SHP77 (cell line): ENCODE measurements at regions not wholly inside any gene's neighbourhood (a gene's known extent, or its start where the extent isn't known, plus 50 kb on each side); places are given as distances from the start of the nearest gene placed in this dataset.

Experiments used
- DNase-seq, 2 experiments: peaks; one replicate each; lab custom pipeline; 2025; lab: John Stamatoyannopoulos, UW

- DNase-seq = no peak
Measured at GRCh38 chr18:42137693-42138375, 182.8 kb downstream of the PIK3C3 start.

GRCh38 chr18:42141439-42141838 is 186.4 kb downstream of the PIK3C3 start:
- DNase-seq = no peak

- DNase-seq = no peak
Measured at GRCh38 chr18:42155024-42155423, 200.0 kb downstream of the PIK3C3 start.

GRCh38 chr18:42156281-42156680 is 201.2 kb downstream of the PIK3C3 start:
- DNase-seq = no peak

GRCh38 chr18:42157420-42157819 is 202.4 kb downstream of the PIK3C3 start:
- no peak for DNase-seq

GRCh38 chr18:42157878-42158277 is 202.8 kb downstream of the PIK3C3 start:
- no peak for DNase-seq

- DNase-seq = no peak
Measured at GRCh38 chr18:42159146-42159545, 204.1 kb downstream of the PIK3C3 start.

- DNase-seq = no peak
Measured at GRCh38 chr18:42163321-42163720, 208.3 kb downstream of the PIK3C3 start.

GRCh38 chr18:42164556-42164955 is 209.5 kb downstream of the PIK3C3 start:
- no peak for DNase-seq

- no peak for DNase-seq
Measured at GRCh38 chr18:42165922-42166513, 211.0 kb downstream of the PIK3C3 start.

- no peak for DNase-seq
Measured at GRCh38 chr18:42168487-42168886, 213.5 kb downstream of the PIK3C3 start.

- DNase-seq = no peak
Measured at GRCh38 chr18:42168907-42169306, 213.9 kb downstream of the PIK3C3 start.

GRCh38 chr18:42174909-42175308 is 219.9 kb downstream of the PIK3C3 start:
- no peak for DNase-seq

GRCh38 chr18:42176599-42176998 is 221.6 kb downstream of the PIK3C3 start:
- DNase-seq = no peak

GRCh38 chr18:42177390-42177789 is 222.4 kb downstream of the PIK3C3 start:
- DNase-seq = no peak

GRCh38 chr18:42178376-42179080 is 223.5 kb downstream of the PIK3C3 start:
- no peak for DNase-seq

- DNase-seq = no peak
Measured at GRCh38 chr18:42179542-42180121, 224.6 kb downstream of the PIK3C3 start.

GRCh38 chr18:42181474-42181873 is 226.4 kb downstream of the PIK3C3 start:
- DNase-seq = no peak

- DNase-seq = no peak
Measured at GRCh38 chr18:42182728-42183700, 228.0 kb downstream of the PIK3C3 start.

- DNase-seq = no peak
Measured at GRCh38 chr18:42183746-42184145, 228.7 kb downstream of the PIK3C3 start.

- DNase-seq = no peak
Measured at GRCh38 chr18:42184685-42185477, 229.8 kb downstream of the PIK3C3 start.
